GM23248 (cell line): ENCODE measurements at regions not wholly inside any gene's neighbourhood (a gene's known extent, or its start where the extent isn't known, plus 50 kb on each side); places are given as distances from the start of the nearest gene placed in this dataset.
"Not testable (repeated sequence)": the region's sequence is repeated elsewhere in the genome, so short reads cannot be mapped to it uniquely, and the experiment has no call there.

Experiments
- DNase-seq: peaks from one replicate; pipeline ENCODE4 v3.0.0-alpha.2; 2015
- H2AFZ ChIP-seq: fragments of 200-600 bp; sonication (generic); 2 replicates; pipeline ENCODE4 v1.6.1; 2016; ENCODE audit warnings: antibody characterized with exemption
- H3F3A ChIP-seq: fragments of 200-600 bp; sonication (generic); 2 replicates; pipeline ENCODE4 v1.6.1; 2016; ENCODE audit warnings: mild to moderate bottlenecking, antibody characterized with exemption, mixed run types; ENCODE audit not compliant: insufficient read depth
- H3K27ac ChIP-seq: fragments of 200-600 bp; sonication (generic); 2 replicates; pipeline ENCODE4 v1.5.1; 2016; ENCODE audit warnings: mild to moderate bottlenecking
- H3K27me3 ChIP-seq: fragments of 200-600 bp; sonication (generic); replicated peaks from 2 replicates; pipeline ENCODE4 v1.6.1; 2016; ENCODE audit warnings: mild to moderate bottlenecking; ENCODE audit not compliant: insufficient read depth
- H3K36me3 ChIP-seq: fragments of 200-600 bp; sonication (generic); 2 replicates; pipeline ENCODE4 v1.6.1; 2016; ENCODE audit warnings: low read depth, mild to moderate bottlenecking
- H3K4me1 ChIP-seq: fragments of 200-600 bp; sonication (generic); 2 replicates; pipeline ENCODE4 v1.6.1; 2016; ENCODE audit warnings: mild to moderate bottlenecking; ENCODE audit not compliant: insufficient read depth
- H3K4me2 ChIP-seq: fragments of 200-600 bp; sonication (generic); one replicate; pipeline ENCODE4 v1.6.1; 2016; ENCODE audit warnings: mild to moderate bottlenecking; ENCODE audit not compliant: unreplicated experiment
- H3K4me3 ChIP-seq: fragments of 200-600 bp; sonication (generic); 2 replicates; pipeline ENCODE4 v1.5.1; 2016; ENCODE audit warnings: mild to moderate bottlenecking
- H3K79me2 ChIP-seq: fragments of 200-600 bp; sonication (generic); 2 replicates; pipeline ENCODE4 v1.6.1; 2016; ENCODE audit warnings: mild to moderate bottlenecking; ENCODE audit not compliant: insufficient read depth
- H3K9ac ChIP-seq: fragments of 200-600 bp; sonication (generic); 2 replicates; pipeline ENCODE4 v1.6.1; 2016; ENCODE audit warnings: mild to moderate bottlenecking
- H3K9me2 ChIP-seq: fragments of 200-600 bp; sonication (generic); 2 replicates; pipeline ENCODE4 v1.6.1; 2016; ENCODE audit warnings: mixed run types, mild to moderate bottlenecking, moderate library complexity; ENCODE audit not compliant: insufficient read depth
- H3K9me3 ChIP-seq: fragments of 200-600 bp; sonication (generic); one replicate; pipeline ENCODE4 v1.6.1; 2017; ENCODE audit warnings: low read depth
- H4K20me1 ChIP-seq: fragments of 200-600 bp; sonication (generic); 2 replicates; pipeline ENCODE4 v1.6.0; 2016; ENCODE audit not compliant: insufficient read depth
- EZH2 ChIP-seq: fragments of 200-600 bp; sonication (generic); IDR thresholded peaks from 2 replicates; pipeline ENCODE4 v1.6.1; 2018; ENCODE audit warnings: antibody characterized with exemption, mild to moderate bottlenecking; ENCODE audit not compliant: insufficient read depth, poor library complexity, severe bottlenecking
- EZH2phosphoT487 ChIP-seq: fragments of 200-600 bp; sonication (generic); IDR thresholded peaks from 2 replicates; pipeline ENCODE4 v1.6.1; 2018; ENCODE audit warnings: antibody characterized with exemption, moderate library complexity, mild to moderate bottlenecking, low read depth; ENCODE audit not compliant: insufficient read depth
- WGBS, 2 experiments: methylation state at CpG; one replicate each; pipeline ENCODE4 v1.1.6; 2015 to 2017; ENCODE audit warnings: low lambda C conversion rate in 2 of 2, low coverage in 1 of 2; ENCODE audit errors: missing lambda C conversion rate in 2 of 2; 5-methylcytosine and 5-hydroxymethylcytosine counted together
- in situ Hi-C: fragments of 300-500 bp; cut with MboI; formaldehyde crosslinking; loops from 2 replicates; pipeline ENCODE4 v1.15.0; 2020

GRCh38 chr12:90690120-90690519 lies 264.9 kb downstream of the CCER1 start:
- no peak overlapping the region for H3K9ac ChIP-seq
- H4K20me1 ChIP-seq, result no peaks in the 10 kb centered on the region
- no peaks in the 10 kb centered on the region for H3K9me3 ChIP-seq
- no peaks in the 10 kb centered on the region for H3K4me1 ChIP-seq
- no peak for DNase-seq
- H3K27me3 ChIP-seq, result no peaks in the 10 kb centered on the region
- H3K27ac ChIP-seq, result no peak overlapping the region
- H3K36me3 ChIP-seq, result no peaks in the 10 kb centered on the region
- H3K4me2 ChIP-seq, result no peak overlapping the region
- 87 to 100% methylated on average over 1 of the region's 1 CpG for WGBS, 2 experiments
- H3K9me2 ChIP-seq, result no peaks in the 10 kb centered on the region
- no peak overlapping the region for H3K4me3 ChIP-seq
- no peaks in the 10 kb centered on the region for H3K79me2 ChIP-seq
- in situ Hi-C loops, result no loop called here
- H2AFZ ChIP-seq, result peak overlapping the region; percentile 36; the same call in 1 of the 2 replicates
- no peaks in the 10 kb centered on the region for H3F3A ChIP-seq
- no peak for TF ChIP-seq EZH2
- TF ChIP-seq EZH2phosphoT487, result no peak

DNA sequence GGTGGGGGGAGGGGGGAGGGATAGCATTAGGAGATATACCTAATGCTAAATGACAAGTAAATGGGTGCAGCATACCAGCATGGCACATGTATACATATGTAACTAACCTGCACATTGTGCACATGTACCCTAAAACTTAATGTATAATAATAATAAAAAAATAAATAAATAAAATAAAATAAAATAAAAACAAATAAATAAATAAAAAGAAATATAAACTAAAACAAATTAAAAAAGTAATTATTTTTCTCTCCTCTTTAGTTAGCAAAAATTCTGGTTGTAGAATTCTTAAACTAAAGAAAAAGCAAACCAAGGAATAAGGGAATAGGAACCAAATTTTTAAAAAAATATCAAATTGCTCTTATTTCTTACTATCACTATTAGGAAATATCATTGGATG lies 267.3 kb downstream of the CCER1 start:
- H3K36me3 ChIP-seq, DNase-seq, H3K27me3 ChIP-seq, H4K20me1 ChIP-seq, H3K4me1 ChIP-seq, H3K4me2 ChIP-seq, H3K27ac ChIP-seq, H3K9ac ChIP-seq, H2AFZ ChIP-seq, H3K9me3 ChIP-seq, H3K79me2 ChIP-seq, H3K4me3 ChIP-seq, H3K9me2 ChIP-seq, H3F3A ChIP-seq, in situ Hi-C loops: not testable (repeated sequence)

- Histone ChIP-seq H4K20me1 (no peaks in the 10 kb centered on the region), H3K36me3 (no peaks in the 10 kb centered on the region), H3K4me2 (no peak overlapping the region), H3K9ac (no peak overlapping the region), H3K27me3 (no peaks in the 10 kb centered on the region), H3K9me2 (no peaks in the 10 kb centered on the region), H2AFZ (no peak overlapping the region), H3F3A (peaks cover 8% of the 10 kb centered on the region; the same call in 1 of the 2 replicates), H3K4me1 (peaks cover 22% of the 10 kb centered on the region), H3K27ac (no peak overlapping the region), H3K4me3 (no peak overlapping the region), H3K9me3 (no peaks in the 10 kb centered on the region), H3K79me2 (no peaks in the 10 kb centered on the region)
- 87 to 89% methylated on average over 3 of the region's 3 CpGs for WGBS, 2 experiments
- in situ Hi-C loops, result no loop called here
- DNase-seq, result no peak
- no peak for TF ChIP-seq EZH2
- TF ChIP-seq EZH2phosphoT487, result no peak
Observed at GRCh38 chr12:90683871-90684270, 271.1 kb downstream of the CCER1 start.

- no peaks in the 10 kb centered on the region for H3K27me3 ChIP-seq
- H3K9ac ChIP-seq, result no peak overlapping the region
- peaks cover 22% of the 10 kb centered on the region for H3K4me1 ChIP-seq
- no peak overlapping the region for H3K4me3 ChIP-seq
- H4K20me1 ChIP-seq, result no peaks in the 10 kb centered on the region
- H3K4me2 ChIP-seq, result peak overlapping the region; percentile 44
- no peaks in the 10 kb centered on the region for H3K9me3 ChIP-seq
- H3F3A ChIP-seq, result peaks cover 8% of the 10 kb centered on the region; the same call in 1 of the 2 replicates
- WGBS, 2 experiments, result 3 to 4% methylated on average over 1 of the region's 1 CpG
- no peak overlapping the region for H2AFZ ChIP-seq
- H3K79me2 ChIP-seq, result no peaks in the 10 kb centered on the region
- peak overlapping the region; percentile 19; the same call in 1 of the 2 replicates for H3K27ac ChIP-seq
- H3K36me3 ChIP-seq, result no peaks in the 10 kb centered on the region
- TF ChIP-seq EZH2phosphoT487, result no peak
- TF ChIP-seq EZH2, result no peak
- in situ Hi-C loops, result no loop called here
- no peaks in the 10 kb centered on the region for H3K9me2 ChIP-seq
- peak; percentile 81 for DNase-seq
Observed at GRCh38 chr12:90682398-90682797, 272.6 kb downstream of the CCER1 start.

DNA sequence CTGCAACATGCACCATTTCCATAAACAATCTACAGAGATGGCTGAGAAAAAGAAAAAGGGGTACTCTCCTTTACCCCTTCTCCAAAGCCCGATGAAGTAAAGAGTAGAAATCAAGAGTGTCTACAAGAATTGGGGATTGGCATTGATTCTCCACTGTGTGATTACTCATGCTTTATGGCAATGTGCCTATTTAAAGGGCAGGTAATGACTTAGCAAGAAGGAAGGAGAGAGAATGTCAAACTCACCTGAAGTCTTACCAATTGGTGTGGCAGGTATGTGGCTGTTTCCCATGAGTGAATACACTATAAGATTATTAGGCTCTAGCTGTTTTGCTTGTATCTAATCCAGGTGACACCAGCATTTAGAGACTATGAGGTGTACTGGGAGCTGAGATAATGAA lies 275.3 kb downstream of the CCER1 start:
- in situ Hi-C loops, result no loop called here
- no peak for TF ChIP-seq EZH2
- no peak for TF ChIP-seq EZH2phosphoT487
- H3K9me3 ChIP-seq, result no peaks in the 10 kb centered on the region
- WGBS, 2 experiments, result 70 to 81% methylated on average over 1 of the region's 1 CpG
- H3F3A ChIP-seq, result peaks cover 8% of the 10 kb centered on the region; the same call in 1 of the 2 replicates
- no peak for DNase-seq
- no peaks in the 10 kb centered on the region for H4K20me1 ChIP-seq
- no peak overlapping the region for H3K27ac ChIP-seq
- no peaks in the 10 kb centered on the region for H3K36me3 ChIP-seq
- H3K9me2 ChIP-seq, result no peaks in the 10 kb centered on the region
- no peak overlapping the region for H2AFZ ChIP-seq
- H3K79me2 ChIP-seq, result no peaks in the 10 kb centered on the region
- H3K4me1 ChIP-seq, result peaks cover 22% of the 10 kb centered on the region
- H3K27me3 ChIP-seq, result no peaks in the 10 kb centered on the region
- no peak overlapping the region for H3K4me3 ChIP-seq
- H3K4me2 ChIP-seq, result no peak overlapping the region
- no peak overlapping the region for H3K9ac ChIP-seq
